ENCODE measurements at regions not wholly inside any gene's neighbourhood (a gene's known extent, or its start where the extent isn't known, plus 50 kb on each side); places are given as distances from the start of the nearest gene placed in this dataset.

DNA sequence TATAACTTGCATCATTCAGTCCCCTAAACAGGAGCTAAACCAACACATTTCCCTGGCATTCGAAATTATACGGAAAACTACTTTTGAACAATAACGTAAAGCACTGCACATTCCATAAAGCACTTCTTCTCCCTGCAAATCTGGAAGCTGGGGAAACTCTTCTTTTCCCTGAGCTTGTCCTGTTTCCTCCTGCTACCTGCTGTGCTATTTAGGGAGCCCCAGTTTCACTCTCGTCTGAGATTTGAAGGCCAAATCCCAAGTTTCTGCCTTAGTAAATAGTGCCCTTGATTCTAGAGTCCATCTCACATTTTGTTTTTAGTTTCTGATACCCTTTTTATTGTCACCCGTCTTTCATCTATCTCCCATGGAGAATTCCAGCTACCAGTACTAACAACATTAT, 67.7 kb upstream of the OSR1 start:
- no peak overlapping the region for H3K4me3 ChIP-seq (ENCODE audit: low read depth, low read length)
- POLR2A ChIA-PET: no interaction called here
- no peaks in the 10 kb centered on the region; the same call in 1 of the 2 replicates for H3K4me1 ChIP-seq (ENCODE audit: control insufficient read depth, insufficient read depth, low read length)
- no peaks in the 10 kb centered on the region for H3K36me3 ChIP-seq (ENCODE audit: control insufficient read depth in 2 of 2, insufficient read depth in 1 of 2, low read length in 2 of 2)
- CTCF ChIA-PET: interaction anchor here (0.5 kb wide), 1 partner anchor 251 kb away, joined by 3 read pairs; no protein-coding TSS in a partner anchor
- no peak overlapping the region for H3K27ac ChIP-seq (ENCODE audit: extremely low read depth, low read depth, low read length)
- no peaks in the 10 kb centered on the region for H3K9me3 ChIP-seq (ENCODE audit: control insufficient read depth, insufficient read depth, low read depth, low read length)
- TF ChIP-seq MYNN (tag by site-specific recombination; IDR thresholded peaks at IDR 0.05; ENCODE audit: borderline replicate concordance): no peak
- no peak for TF ChIP-seq MZF1 (tag by site-specific recombination; IDR thresholded peaks at IDR 0.05; ENCODE audit: borderline replicate concordance)
- TF ChIP-seq, protein P1, sequence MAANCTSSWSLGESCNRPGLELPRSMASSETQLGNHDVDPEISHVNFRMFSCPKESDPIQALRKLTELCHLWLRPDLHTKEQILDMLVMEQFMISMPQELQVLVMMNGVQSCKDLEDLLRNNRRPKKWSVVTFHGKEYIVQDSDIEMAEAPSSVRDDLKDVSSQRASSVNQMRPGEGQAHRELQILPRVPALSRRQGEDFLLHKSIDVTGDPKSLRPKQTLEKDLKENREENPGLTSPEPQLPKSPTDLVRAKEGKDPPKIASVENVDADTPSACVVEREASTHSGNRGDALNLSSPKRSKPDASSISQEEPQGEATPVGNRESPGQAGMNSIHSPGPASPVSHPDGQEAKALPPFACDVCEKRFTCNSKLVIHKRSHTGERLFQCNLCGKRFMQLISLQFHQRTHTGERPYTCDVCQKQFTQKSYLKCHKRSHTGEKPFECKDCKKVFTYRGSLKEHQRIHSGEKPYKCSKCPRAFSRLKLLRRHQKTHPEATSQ (tag by site-specific recombination; IDR thresholded peaks at IDR 0.05): no peak
- no peak for TF ChIP-seq ZXDB (tag by site-specific recombination; IDR thresholded peaks at IDR 0.05)
- TF ChIP-seq ZNF202 (tag by site-specific recombination; IDR thresholded peaks at IDR 0.05; ENCODE audit: borderline replicate concordance): no peak
- no peak for TF ChIP-seq ZNF555 (tag by site-specific recombination; conservative IDR thresholded peaks at IDR 0.05)
- no peak for TF ChIP-seq ZNF785 (tag by site-specific recombination; IDR thresholded peaks at IDR 0.05)
- TF ChIP-seq, protein P2, sequence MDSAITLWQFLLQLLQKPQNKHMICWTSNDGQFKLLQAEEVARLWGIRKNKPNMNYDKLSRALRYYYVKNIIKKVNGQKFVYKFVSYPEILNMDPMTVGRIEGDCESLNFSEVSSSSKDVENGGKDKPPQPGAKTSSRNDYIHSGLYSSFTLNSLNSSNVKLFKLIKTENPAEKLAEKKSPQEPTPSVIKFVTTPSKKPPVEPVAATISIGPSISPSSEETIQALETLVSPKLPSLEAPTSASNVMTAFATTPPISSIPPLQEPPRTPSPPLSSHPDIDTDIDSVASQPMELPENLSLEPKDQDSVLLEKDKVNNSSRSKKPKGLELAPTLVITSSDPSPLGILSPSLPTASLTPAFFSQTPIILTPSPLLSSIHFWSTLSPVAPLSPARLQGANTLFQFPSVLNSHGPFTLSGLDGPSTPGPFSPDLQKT (IDR thresholded peaks at IDR 0.05; ENCODE audit: borderline replicate concordance, low read depth, low read length): no peak
- TF ChIP-seq ZNF354C (tag by site-specific recombination; IDR thresholded peaks at IDR 0.05; ENCODE audit: borderline replicate concordance, low read depth): no peak
- TF ChIP-seq, protein P3, sequence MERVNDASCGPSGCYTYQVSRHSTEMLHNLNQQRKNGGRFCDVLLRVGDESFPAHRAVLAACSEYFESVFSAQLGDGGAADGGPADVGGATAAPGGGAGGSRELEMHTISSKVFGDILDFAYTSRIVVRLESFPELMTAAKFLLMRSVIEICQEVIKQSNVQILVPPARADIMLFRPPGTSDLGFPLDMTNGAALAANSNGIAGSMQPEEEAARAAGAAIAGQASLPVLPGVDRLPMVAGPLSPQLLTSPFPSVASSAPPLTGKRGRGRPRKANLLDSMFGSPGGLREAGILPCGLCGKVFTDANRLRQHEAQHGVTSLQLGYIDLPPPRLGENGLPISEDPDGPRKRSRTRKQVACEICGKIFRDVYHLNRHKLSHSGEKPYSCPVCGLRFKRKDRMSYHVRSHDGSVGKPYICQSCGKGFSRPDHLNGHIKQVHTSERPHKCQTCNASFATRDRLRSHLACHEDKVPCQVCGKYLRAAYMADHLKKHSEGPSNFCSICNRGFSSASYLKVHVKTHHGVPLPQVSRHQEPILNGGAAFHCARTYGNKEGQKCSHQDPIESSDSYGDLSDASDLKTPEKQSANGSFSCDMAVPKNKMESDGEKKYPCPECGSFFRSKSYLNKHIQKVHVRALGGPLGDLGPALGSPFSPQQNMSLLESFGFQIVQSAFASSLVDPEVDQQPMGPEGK (tag by site-specific recombination; IDR thresholded peaks at IDR 0.05): no peak
- TF ChIP-seq ZNF677 (tag by site-specific recombination; IDR thresholded peaks at IDR 0.05): no peak
- TF ChIP-seq, protein P4, sequence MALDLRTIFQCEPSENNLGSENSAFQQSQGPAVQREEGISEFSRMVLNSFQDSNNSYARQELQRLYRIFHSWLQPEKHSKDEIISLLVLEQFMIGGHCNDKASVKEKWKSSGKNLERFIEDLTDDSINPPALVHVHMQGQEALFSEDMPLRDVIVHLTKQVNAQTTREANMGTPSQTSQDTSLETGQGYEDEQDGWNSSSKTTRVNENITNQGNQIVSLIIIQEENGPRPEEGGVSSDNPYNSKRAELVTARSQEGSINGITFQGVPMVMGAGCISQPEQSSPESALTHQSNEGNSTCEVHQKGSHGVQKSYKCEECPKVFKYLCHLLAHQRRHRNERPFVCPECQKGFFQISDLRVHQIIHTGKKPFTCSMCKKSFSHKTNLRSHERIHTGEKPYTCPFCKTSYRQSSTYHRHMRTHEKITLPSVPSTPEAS (tag by site-specific recombination; IDR thresholded peaks at IDR 0.05): no peak
- no peak for TF ChIP-seq ZNF350 (tag by site-specific recombination; IDR thresholded peaks at IDR 0.05)
- TF ChIP-seq ZNF169 (tag by site-specific recombination; IDR thresholded peaks at IDR 0.05): no peak
- TF ChIP-seq SP3 (tag by site-specific recombination; IDR thresholded peaks at IDR 0.05): no peak
- no peak for TF ChIP-seq SCRT2 (tag by site-specific recombination; IDR thresholded peaks at IDR 0.05)

DNA sequence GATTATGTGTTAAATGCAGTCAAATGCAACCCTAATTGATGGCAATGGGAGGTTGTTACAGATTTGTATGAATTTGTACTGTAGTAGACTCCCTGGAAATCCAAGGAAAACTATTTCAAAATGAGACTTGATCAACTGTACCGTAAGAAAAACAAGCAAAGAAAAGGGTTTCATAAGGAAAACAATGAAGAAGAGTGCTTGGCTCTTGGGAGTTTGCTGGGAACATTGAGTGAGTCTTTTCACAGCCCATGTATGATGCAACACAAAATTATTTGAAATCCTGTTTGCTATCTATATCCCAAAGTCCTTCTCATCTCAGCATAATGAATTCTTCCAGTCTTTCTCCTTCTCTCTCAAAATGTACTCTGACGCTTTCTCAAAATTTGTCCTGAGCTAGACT, 67.0 kb upstream of the OSR1 start:
- Histone ChIP-seq H3K27ac (ENCODE audit: extremely low read depth, low read depth, low read length) (no peak overlapping the region), H3K36me3 (ENCODE audit: control insufficient read depth in 2 of 2, insufficient read depth in 1 of 2, low read length in 2 of 2) (no peaks in the 10 kb centered on the region), H3K4me3 (ENCODE audit: low read depth, low read length) (no peak overlapping the region), H3K9me3 (ENCODE audit: control insufficient read depth, insufficient read depth, low read depth, low read length) (no peaks in the 10 kb centered on the region), H3K4me1 (ENCODE audit: control insufficient read depth, insufficient read depth, low read length) (no peaks in the 10 kb centered on the region; the same call in 1 of the 2 replicates)
- ChIA-PET POLR2A (no interaction called here), CTCF (interaction anchor here (0.6 kb wide), 1 partner anchor 322 kb away, joined by 3 read pairs; no protein-coding TSS in a partner anchor)
- TF ChIP-seq, protein P5, sequence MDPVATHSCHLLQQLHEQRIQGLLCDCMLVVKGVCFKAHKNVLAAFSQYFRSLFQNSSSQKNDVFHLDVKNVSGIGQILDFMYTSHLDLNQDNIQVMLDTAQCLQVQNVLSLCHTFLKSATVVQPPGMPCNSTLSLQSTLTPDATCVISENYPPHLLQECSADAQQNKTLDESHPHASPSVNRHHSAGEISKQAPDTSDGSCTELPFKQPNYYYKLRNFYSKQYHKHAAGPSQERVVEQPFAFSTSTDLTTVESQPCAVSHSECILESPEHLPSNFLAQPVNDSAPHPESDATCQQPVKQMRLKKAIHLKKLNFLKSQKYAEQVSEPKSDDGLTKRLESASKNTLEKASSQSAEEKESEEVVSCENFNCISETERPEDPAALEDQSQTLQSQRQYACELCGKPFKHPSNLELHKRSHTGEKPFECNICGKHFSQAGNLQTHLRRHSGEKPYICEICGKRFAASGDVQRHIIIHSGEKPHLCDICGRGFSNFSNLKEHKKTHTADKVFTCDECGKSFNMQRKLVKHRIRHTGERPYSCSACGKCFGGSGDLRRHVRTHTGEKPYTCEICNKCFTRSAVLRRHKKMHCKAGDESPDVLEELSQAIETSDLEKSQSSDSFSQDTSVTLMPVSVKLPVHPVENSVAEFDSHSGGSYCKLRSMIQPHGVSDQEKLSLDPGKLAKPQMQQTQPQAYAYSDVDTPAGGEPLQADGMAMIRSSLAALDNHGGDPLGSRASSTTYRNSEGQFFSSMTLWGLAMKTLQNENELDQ (tag by site-specific recombination; IDR thresholded peaks at IDR 0.05; ENCODE audit: low read depth): no peak
- TF ChIP-seq, protein P1 (tag by site-specific recombination; IDR thresholded peaks at IDR 0.05): no peak
- no peak for TF ChIP-seq SCRT1 (tag by site-specific recombination; IDR thresholded peaks at IDR 0.05; ENCODE audit: borderline replicate concordance)
- no peak for TF ChIP-seq ZFP41 (tag by site-specific recombination; IDR thresholded peaks at IDR 0.05; ENCODE audit: borderline replicate concordance)
- TF ChIP-seq, protein P6, sequence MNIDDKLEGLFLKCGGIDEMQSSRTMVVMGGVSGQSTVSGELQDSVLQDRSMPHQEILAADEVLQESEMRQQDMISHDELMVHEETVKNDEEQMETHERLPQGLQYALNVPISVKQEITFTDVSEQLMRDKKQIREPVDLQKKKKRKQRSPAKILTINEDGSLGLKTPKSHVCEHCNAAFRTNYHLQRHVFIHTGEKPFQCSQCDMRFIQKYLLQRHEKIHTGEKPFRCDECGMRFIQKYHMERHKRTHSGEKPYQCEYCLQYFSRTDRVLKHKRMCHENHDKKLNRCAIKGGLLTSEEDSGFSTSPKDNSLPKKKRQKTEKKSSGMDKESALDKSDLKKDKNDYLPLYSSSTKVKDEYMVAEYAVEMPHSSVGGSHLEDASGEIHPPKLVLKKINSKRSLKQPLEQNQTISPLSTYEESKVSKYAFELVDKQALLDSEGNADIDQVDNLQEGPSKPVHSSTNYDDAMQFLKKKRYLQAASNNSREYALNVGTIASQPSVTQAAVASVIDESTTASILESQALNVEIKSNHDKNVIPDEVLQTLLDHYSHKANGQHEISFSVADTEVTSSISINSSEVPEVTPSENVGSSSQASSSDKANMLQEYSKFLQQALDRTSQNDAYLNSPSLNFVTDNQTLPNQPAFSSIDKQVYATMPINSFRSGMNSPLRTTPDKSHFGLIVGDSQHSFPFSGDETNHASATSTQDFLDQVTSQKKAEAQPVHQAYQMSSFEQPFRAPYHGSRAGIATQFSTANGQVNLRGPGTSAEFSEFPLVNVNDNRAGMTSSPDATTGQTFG (tag by site-specific recombination; IDR thresholded peaks at IDR 0.05; ENCODE audit: borderline replicate concordance): no peak
- TF ChIP-seq ZNF391 (tag by site-specific recombination; IDR thresholded peaks at IDR 0.05; ENCODE audit: borderline replicate concordance, low read depth): no peak
